GM23338 (cell line): ENCODE measurements at regions not wholly inside any gene's neighbourhood (a gene's known extent, or its start where the extent isn't known, plus 50 kb on each side); places are given as distances from the start of the nearest gene placed in this dataset.

Experiments used
- ATAC-seq: fragments of 200-7000 bp; cut with Tn5 transposase; 3 replicates; pipeline ENCODE4 v1.9.1; 2020
- DNase-seq: peaks from one replicate; pipeline ENCODE4 v3.0.0-alpha.2; 2015; ENCODE audit warnings: low spot score
- H2AFZ ChIP-seq: fragments of 200-600 bp; sonication (generic); 2 replicates; pipeline ENCODE4 v1.8.0; 2016; ENCODE audit warnings: antibody characterized with exemption, mild to moderate bottlenecking, moderate library complexity
- H3F3A ChIP-seq: fragments of 200-600 bp; sonication (generic); replicated peaks from 2 replicates; pipeline ENCODE4 v1.8.0; 2017; ENCODE audit warnings: antibody characterized with exemption, mixed run types, low read depth
- H3K27ac ChIP-seq: fragments of 200-600 bp; sonication (generic); 2 replicates; pipeline ENCODE4 v1.6.1; 2016; ENCODE audit warnings: low read depth
- H3K27me3 ChIP-seq: fragments of 200-600 bp; sonication (generic); 2 replicates; pipeline ENCODE4 v1.8.0; 2016; ENCODE audit warnings: mild to moderate bottlenecking, mixed run types, moderate library complexity; ENCODE audit not compliant: insufficient read depth
- H3K36me3 ChIP-seq: fragments of 200-600 bp; sonication (generic); 2 replicates; pipeline ENCODE4 v1.8.0; 2016; ENCODE audit warnings: mild to moderate bottlenecking; ENCODE audit not compliant: insufficient read depth
- H3K4me1 ChIP-seq: fragments of 200-600 bp; sonication (generic); 2 replicates; pipeline ENCODE4 v1.8.0; 2016; ENCODE audit warnings: mild to moderate bottlenecking, moderate library complexity; ENCODE audit not compliant: insufficient read depth
- H3K4me2 ChIP-seq: fragments of 200-600 bp; sonication (generic); 2 replicates; pipeline ENCODE4 v1.7.1; 2017; ENCODE audit warnings: mixed run types
- H3K4me3 ChIP-seq: fragments of 200-600 bp; sonication (generic); 2 replicates; pipeline ENCODE4 v1.6.1; 2016; ENCODE audit warnings: mixed run types
- H3K79me2 ChIP-seq: fragments of 200-600 bp; sonication (generic); replicated peaks from 2 replicates; pipeline ENCODE4 v1.8.0; 2017; ENCODE audit warnings: mild to moderate bottlenecking; ENCODE audit not compliant: insufficient read depth
- H3K9me2 ChIP-seq: fragments of 200-600 bp; sonication (generic); 2 replicates; pipeline ENCODE4 v1.8.0; 2017; ENCODE audit not compliant: insufficient read depth
- H4K20me1 ChIP-seq: fragments of 200-600 bp; sonication (generic); replicated peaks from 2 replicates; pipeline ENCODE4 v1.8.0; 2017; ENCODE audit warnings: mild to moderate bottlenecking; ENCODE audit not compliant: insufficient read depth
- H3K27ac Mint-ChIP-seq: 2 replicates; pipeline ENCODE4 v1.8.0; 2020; ENCODE audit warnings: inconsistent platforms, mild to moderate bottlenecking, moderate library complexity, mixed read lengths
- H3K27me3 Mint-ChIP-seq: 3 replicates; pipeline ENCODE4 v1.8.0; 2022; ENCODE audit warnings: low read depth, mild to moderate bottlenecking, moderate library complexity, mixed read lengths, inconsistent platforms; ENCODE audit not compliant: insufficient read depth, poor library complexity
- H3K36me3 Mint-ChIP-seq: 3 replicates; pipeline ENCODE4 v1.8.0; 2021; ENCODE audit warnings: low read depth, mild to moderate bottlenecking, inconsistent platforms, moderate library complexity, mixed read lengths
- H3K4me1 Mint-ChIP-seq: 3 replicates; pipeline ENCODE4 v1.8.0; 2020; ENCODE audit warnings: mild to moderate bottlenecking, inconsistent platforms, mixed read lengths
- H3K4me3 Mint-ChIP-seq: 3 replicates; pipeline ENCODE4 v1.8.0; 2021; ENCODE audit warnings: moderate library complexity, mild to moderate bottlenecking, inconsistent platforms, mixed read lengths
- H3K9me3 Mint-ChIP-seq: 3 replicates; pipeline ENCODE4 v1.8.0; 2020; ENCODE audit warnings: moderate library complexity, mild to moderate bottlenecking, inconsistent platforms, mixed read lengths
- CREB1 ChIP-seq: fragments of 250-450 bp; sonication (Bioruptor Pico); IDR thresholded peaks from 2 replicates; pipeline ENCODE4 v1.5.0; 2020; ENCODE audit warnings: low read depth, mild to moderate bottlenecking, moderate library complexity
- EZH2 ChIP-seq: fragments of 200-600 bp; sonication (generic); IDR thresholded peaks from one replicate; pipeline ENCODE4 v1.8.0; 2017; ENCODE audit warnings: antibody characterized with exemption, mild to moderate bottlenecking, low read depth; ENCODE audit not compliant: unreplicated experiment
- EZH2phosphoT487 ChIP-seq: fragments of 200-600 bp; sonication (generic); IDR thresholded peaks from one replicate; pipeline ENCODE4 v1.8.1; 2018; ENCODE audit warnings: antibody characterized with exemption; ENCODE audit not compliant: unreplicated experiment
- JUNB ChIP-seq: IDR thresholded peaks from one replicate; pipeline ENCODE4 v1.6.1; 2016; ENCODE audit warnings: antibody characterized with exemption; ENCODE audit not compliant: unreplicated experiment
- NANOG ChIP-seq: IDR thresholded peaks from 2 replicates; pipeline ENCODE4 v1.6.1; 2016; ENCODE audit warnings: antibody characterized with exemption, borderline replicate concordance
- STAT1 ChIP-seq: IDR thresholded peaks from one replicate; pipeline ENCODE4 v1.6.1; 2016; ENCODE audit warnings: antibody characterized with exemption; ENCODE audit not compliant: unreplicated experiment
- ZNF114 ChIP-seq: fragments of 250-450 bp; sonication (Bioruptor Pico); IDR thresholded peaks from 2 replicates; pipeline ENCODE4 v1.5.0; 2020; ENCODE audit warnings: mild to moderate bottlenecking, moderate library complexity
- ZNF331 ChIP-seq: fragments of 250-450 bp; sonication (Bioruptor Pico); IDR thresholded peaks from 2 replicates; pipeline ENCODE4 v1.5.0; 2020; ENCODE audit warnings: low read depth, mild to moderate bottlenecking, moderate library complexity
- ZNF462 ChIP-seq: fragments of 250-450 bp; sonication (Bioruptor Pico); IDR thresholded peaks from 2 replicates; pipeline ENCODE4 v1.5.0; 2020; ENCODE audit warnings: mild to moderate bottlenecking, moderate library complexity
- TF ChIP-seq, protein P1 (sequence below), 2 experiments: fragments of 200-600 bp in 1 of 2; sonication (generic) in 1 of 2; conservative IDR thresholded peaks; 2 replicates each; pipeline versions ENCODE4 v1.5.1 to v1.6.1; 2016 to 2017; ENCODE audit warnings: antibody characterized with exemption in 2 of 2, low read depth in 2 of 2, mild to moderate bottlenecking in 2 of 2, moderate library complexity in 1 of 2

GRCh38 chr9:134226221-134226930 lies 62.0 kb upstream of the RNU6ATAC start (continued):
- TF ChIP-seq JUNB (no peak), ZNF462 (CRISPR knock-in tag) (no peak)

DNA sequence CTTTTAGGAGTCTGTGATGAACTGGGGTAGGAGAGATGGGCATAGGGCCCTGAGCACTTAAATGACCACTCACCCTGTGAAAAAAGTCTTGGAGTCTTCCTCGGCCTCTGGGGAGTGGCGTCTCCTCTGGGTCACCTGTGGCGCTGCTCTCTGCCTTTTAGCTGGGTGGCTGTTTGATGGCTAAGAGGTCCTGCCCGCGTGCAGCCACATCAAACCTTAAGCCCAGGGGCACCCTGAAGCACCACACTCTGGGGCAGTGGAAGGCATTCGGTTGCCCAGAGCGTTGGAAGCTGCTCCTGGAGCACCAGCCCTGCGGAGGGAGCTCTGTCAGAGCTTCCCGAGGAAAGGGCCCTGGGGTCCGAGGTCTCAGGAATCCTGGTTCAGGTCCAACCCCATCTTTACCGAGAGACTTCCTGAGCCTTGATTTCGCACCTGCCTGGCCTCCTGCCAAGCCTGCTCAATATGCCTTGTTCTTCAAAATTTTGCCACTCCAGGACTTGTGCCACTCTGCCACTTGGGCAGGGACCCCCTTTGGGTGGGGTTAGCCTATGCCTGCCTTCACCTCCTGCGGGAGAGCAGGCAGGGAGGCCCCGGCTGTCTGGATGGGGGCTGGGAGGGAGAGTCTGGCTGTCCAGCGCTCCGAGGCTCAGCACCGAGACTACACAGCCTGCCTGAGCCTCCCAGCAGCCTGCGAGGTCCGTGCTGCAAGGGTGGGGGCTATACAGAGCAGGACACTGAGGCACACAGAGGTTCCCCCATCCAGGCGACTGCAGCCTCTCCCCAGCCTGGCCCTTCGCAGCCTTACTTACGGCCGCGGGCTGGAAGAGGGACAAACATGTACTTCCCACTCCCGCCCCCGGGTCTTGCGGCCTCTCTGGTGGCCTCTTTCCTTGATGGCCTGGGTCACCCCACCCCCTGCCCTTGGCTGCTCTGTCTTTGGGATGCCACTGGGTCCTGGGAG lies 63.4 kb upstream of the RNU6ATAC start:
- Histone ChIP-seq H4K20me1 (no peaks in the 10 kb centered on the region), H3K4me1 (no peaks in the 10 kb centered on the region), H3K79me2 (no peaks in the 10 kb centered on the region), H3F3A (no peaks in the 10 kb centered on the region), H2AFZ (no peak overlapping the region), H3K27me3 (no peaks in the 10 kb centered on the region), H3K9me2 (no peaks in the 10 kb centered on the region), H3K4me3 (no peak overlapping the region), H3K36me3 (no peaks in the 10 kb centered on the region), H3K4me2 (no peak overlapping the region), H3K27ac (no peak overlapping the region)
- DNase-seq (no peak), ATAC-seq (peak; percentile 17; the same call in 2 of the 3 replicates)
- Mint-ChIP-seq H3K27ac (no peak overlapping the region), H3K4me3 (no peak overlapping the region), H3K4me1 (peaks cover 16% of the 10 kb centered on the region), H3K9me3 (no peaks in the 10 kb centered on the region; the same call in 2 of the 3 replicates), H3K27me3 (peaks cover 2% of the 10 kb centered on the region), H3K36me3 (no peaks in the 10 kb centered on the region)
- TF ChIP-seq STAT1 (no peak), EZH2phosphoT487 (no peak), CREB1 (CRISPR knock-in tag) (no peak), EZH2 (no peak), NANOG (no peak), JUNB (no peak), ZNF331 (CRISPR knock-in tag) (no peak), ZNF114 (no peak)
- TF ChIP-seq, protein P1, sequence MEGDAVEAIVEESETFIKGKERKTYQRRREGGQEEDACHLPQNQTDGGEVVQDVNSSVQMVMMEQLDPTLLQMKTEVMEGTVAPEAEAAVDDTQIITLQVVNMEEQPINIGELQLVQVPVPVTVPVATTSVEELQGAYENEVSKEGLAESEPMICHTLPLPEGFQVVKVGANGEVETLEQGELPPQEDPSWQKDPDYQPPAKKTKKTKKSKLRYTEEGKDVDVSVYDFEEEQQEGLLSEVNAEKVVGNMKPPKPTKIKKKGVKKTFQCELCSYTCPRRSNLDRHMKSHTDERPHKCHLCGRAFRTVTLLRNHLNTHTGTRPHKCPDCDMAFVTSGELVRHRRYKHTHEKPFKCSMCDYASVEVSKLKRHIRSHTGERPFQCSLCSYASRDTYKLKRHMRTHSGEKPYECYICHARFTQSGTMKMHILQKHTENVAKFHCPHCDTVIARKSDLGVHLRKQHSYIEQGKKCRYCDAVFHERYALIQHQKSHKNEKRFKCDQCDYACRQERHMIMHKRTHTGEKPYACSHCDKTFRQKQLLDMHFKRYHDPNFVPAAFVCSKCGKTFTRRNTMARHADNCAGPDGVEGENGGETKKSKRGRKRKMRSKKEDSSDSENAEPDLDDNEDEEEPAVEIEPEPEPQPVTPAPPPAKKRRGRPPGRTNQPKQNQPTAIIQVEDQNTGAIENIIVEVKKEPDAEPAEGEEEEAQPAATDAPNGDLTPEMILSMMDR (conservative IDR thresholded peaks at IDR 0.05; ENCODE audit: low read depth in 2 of 2): no peak
